Mucosa of descending colon (tissue), 3 donors: ENCODE measurements at regions not wholly inside any gene's neighbourhood (a gene's known extent, or its start where the extent isn't known, plus 50 kb on each side); places are given as distances from the start of the nearest gene placed in this dataset.

Experiments
- ATAC-seq: fragments of 200-7000 bp; cut with Tn5 transposase; one replicate; pipeline ENCODE4 v1.9.1; 2020; ENCODE audit warnings: mild to moderate bottlenecking, moderate library complexity
- DNase-seq, 3 donors: peaks; one replicate each; pipeline ENCODE4 v3.0.0-alpha.2; 2020
- H3K36me3 ChIP-seq: fragments of 200-600 bp; one replicate; pipeline ENCODE4 v1.8.0; 2021; ENCODE audit warnings: low read depth, mild to moderate bottlenecking
- H3K4me1 ChIP-seq: fragments of 200-600 bp; one replicate; pipeline ENCODE4 v1.8.0; 2021; ENCODE audit warnings: low read depth, mild to moderate bottlenecking
- H3K4me3 ChIP-seq: fragments of 200-600 bp; one replicate; pipeline ENCODE4 v1.8.0; 2021; ENCODE audit warnings: mild to moderate bottlenecking
- H3K9me3 ChIP-seq: fragments of 200-600 bp; one replicate; pipeline ENCODE4 v1.8.0; 2021; ENCODE audit warnings: mild to moderate bottlenecking
- intact Hi-C, 2 donors: fragments of 100-400 bp; cut with DNase I in 1 of 2; cut with micrococcal nuclease in 1 of 2; formaldehyde crosslinking; loops; one replicate each; pipeline versions ENCODE4 v1.11.0 to v1.11.1; 2022; cut with DNase I, micrococcal nuclease
- TF ChIP-seq, protein P1 (sequence below): fragments of 200-600 bp; IDR thresholded peaks from one replicate; pipeline ENCODE4 v1.8.0; 2022; ENCODE audit warnings: antibody characterized with exemption, mild to moderate bottlenecking
- donor health status: DM: no; HTN: no; CAD: no; lungs with moderate emphysema.
- donor health status: DM: no; HTN: no; CAD: no.
- donor health status: DM: no; HTN: yes; CAD: no.

- Histone ChIP-seq H3K36me3 (no peaks in the 10 kb centered on the region), H3K4me1 (no peaks in the 10 kb centered on the region), H3K9me3 (no peaks in the 10 kb centered on the region), H3K4me3 (no peak overlapping the region)
- intact Hi-C loops = no loop called here
- no peak for ATAC-seq
- TF ChIP-seq, protein P1, sequence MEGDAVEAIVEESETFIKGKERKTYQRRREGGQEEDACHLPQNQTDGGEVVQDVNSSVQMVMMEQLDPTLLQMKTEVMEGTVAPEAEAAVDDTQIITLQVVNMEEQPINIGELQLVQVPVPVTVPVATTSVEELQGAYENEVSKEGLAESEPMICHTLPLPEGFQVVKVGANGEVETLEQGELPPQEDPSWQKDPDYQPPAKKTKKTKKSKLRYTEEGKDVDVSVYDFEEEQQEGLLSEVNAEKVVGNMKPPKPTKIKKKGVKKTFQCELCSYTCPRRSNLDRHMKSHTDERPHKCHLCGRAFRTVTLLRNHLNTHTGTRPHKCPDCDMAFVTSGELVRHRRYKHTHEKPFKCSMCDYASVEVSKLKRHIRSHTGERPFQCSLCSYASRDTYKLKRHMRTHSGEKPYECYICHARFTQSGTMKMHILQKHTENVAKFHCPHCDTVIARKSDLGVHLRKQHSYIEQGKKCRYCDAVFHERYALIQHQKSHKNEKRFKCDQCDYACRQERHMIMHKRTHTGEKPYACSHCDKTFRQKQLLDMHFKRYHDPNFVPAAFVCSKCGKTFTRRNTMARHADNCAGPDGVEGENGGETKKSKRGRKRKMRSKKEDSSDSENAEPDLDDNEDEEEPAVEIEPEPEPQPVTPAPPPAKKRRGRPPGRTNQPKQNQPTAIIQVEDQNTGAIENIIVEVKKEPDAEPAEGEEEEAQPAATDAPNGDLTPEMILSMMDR = no peak
- DNase-seq = no peak
These were observed 535.8 kb upstream of the DAB1 start for GRCh38 chr1:57959531-57960241.

GRCh38 chr1:57957576-57957975, 533.7 kb upstream of the DAB1 start:
- H3K9me3 ChIP-seq = no peaks in the 10 kb centered on the region
- TF ChIP-seq, protein P1 = no peak

DNA sequence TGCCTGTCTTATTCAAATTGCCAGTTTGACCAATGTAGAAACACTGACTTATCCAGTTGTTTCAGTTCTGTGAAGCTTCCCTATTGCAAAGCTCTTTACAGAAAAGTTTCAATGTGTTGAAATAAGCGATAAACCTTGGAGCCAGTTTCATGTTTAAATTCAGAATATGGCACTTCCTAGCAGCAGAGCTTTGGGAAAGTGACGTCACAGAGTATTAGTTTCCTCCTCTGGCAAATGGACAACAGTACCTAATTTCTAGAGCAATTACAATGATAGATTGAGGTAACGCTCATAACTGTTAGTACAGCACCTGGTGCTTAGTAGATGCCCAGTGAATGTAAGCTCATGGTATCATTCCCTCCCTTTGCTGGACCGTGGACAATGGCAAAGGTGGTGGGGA, 527.5 kb upstream of the DAB1 start:
- DNase-seq = no peak
- Histone ChIP-seq H3K36me3 (no peaks in the 10 kb centered on the region), H3K4me3 (no peak overlapping the region), H3K4me1 (no peaks in the 10 kb centered on the region), H3K9me3 (no peaks in the 10 kb centered on the region)
- intact Hi-C loops = no loop called here
- TF ChIP-seq, protein P1 = no peak
- ATAC-seq = no peak

More at GRCh38 chr1:57957576-57957975, 533.7 kb upstream of the DAB1 start:
- no peak overlapping the region for H3K4me3 ChIP-seq
- no peaks in the 10 kb centered on the region for H3K4me1 ChIP-seq
- intact Hi-C loops = no loop called here
- DNase-seq = no peak
- H3K36me3 ChIP-seq = no peaks in the 10 kb centered on the region
- no peak for ATAC-seq

DNA sequence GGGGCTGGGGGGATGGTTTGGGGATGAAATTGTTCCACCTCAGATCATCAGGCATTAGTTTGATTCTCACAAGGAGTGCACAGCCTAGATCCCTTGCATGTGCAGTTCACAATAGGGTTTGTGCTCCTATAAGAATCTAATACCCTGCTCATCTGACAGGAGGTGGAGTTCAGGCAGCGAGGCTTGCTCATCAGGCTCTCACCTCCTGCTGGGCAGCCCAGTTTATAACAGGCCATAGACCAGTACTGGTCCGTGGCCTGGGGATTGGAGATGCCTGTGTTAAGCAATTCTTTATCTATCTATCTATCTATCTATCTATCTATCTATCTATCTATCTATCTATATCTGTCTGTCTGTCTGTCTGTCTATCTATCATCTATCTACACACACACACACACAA, 525.3 kb upstream of the DAB1 start:
- no peak for ATAC-seq
- Histone ChIP-seq H3K4me3 (no peak overlapping the region), H3K36me3 (no peaks in the 10 kb centered on the region), H3K4me1 (no peaks in the 10 kb centered on the region), H3K9me3 (no peaks in the 10 kb centered on the region)
- no peak for DNase-seq
- TF ChIP-seq, protein P1 = no peak
- intact Hi-C loops = no loop called here

DNA sequence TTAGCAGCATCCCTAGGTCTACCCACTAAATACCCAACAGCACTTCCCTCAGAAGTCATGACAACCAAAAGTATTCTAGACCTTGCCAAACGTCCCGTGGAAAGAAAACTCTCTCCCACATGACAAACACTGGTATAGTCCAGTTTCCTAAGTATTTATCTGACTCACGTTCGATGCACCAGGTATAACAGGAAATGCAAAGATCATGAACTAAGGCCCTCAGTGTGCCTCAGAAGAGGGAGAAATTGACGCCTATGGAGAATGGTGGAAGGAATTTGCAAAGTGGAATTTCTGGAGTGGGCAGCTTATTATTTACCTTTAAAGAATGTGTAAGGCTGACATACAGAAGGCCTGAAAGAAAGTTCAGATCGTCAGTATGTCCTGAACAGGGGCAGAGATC, 523.6 kb upstream of the DAB1 start:
- no peaks in the 10 kb centered on the region for H3K4me1 ChIP-seq
- intact Hi-C loops = no loop called here
- no peaks in the 10 kb centered on the region for H3K36me3 ChIP-seq
- H3K4me3 ChIP-seq = no peak overlapping the region
- H3K9me3 ChIP-seq = no peaks in the 10 kb centered on the region
- TF ChIP-seq, protein P1 = no peak
- ATAC-seq = no peak
- no peak for DNase-seq

- Histone ChIP-seq H3K4me3 (no peak overlapping the region), H3K36me3 (no peaks in the 10 kb centered on the region), H3K4me1 (no peaks in the 10 kb centered on the region), H3K9me3 (no peaks in the 10 kb centered on the region)
- intact Hi-C loops = no loop called here
- TF ChIP-seq, protein P1 = no peak
- DNase-seq (no peak), ATAC-seq (no peak)
These were observed 521.2 kb upstream of the DAB1 start for GRCh38 chr1:57945045-57945444.
